GM12872 (cell line): ENCODE measurements at regions not wholly inside any gene's neighbourhood (a gene's known extent, or its start where the extent isn't known, plus 50 kb on each side); places are given as distances from the start of the nearest gene placed in this dataset.

Source experiments
- CTCF ChIP-seq: IDR thresholded peaks from 3 replicates; pipeline ENCODE4 v1.5.1; 2011; ENCODE audit warnings: low read depth, mild to moderate bottlenecking, low read length, moderate library complexity; ENCODE audit not compliant: insufficient read depth

- TF ChIP-seq CTCF: no peak
Observed at GRCh38 chr3:163462446-163462845, 1615.8 kb downstream of the SI start.

- no peak for TF ChIP-seq CTCF
Observed at GRCh38 chr3:163450698-163451097, 1627.6 kb downstream of the SI start.

GRCh38 chr3:163438760-163439159 is 1639.5 kb downstream of the SI start:
- TF ChIP-seq CTCF: no peak

GRCh38 chr3:163422671-163423070 is 1655.6 kb downstream of the SI start:
- no peak for TF ChIP-seq CTCF

GRCh38 chr3:163391407-163392181 is 1686.7 kb downstream of the SI start:
- TF ChIP-seq CTCF: no peak

- TF ChIP-seq CTCF: no peak
Observed at GRCh38 chr3:163384383-163384782, 1693.9 kb downstream of the SI start.

- no peak for TF ChIP-seq CTCF
Observed at GRCh38 chr3:163382183-163382582, 1696.1 kb downstream of the SI start.
